ENCODE measurements at regions not wholly inside any gene's neighbourhood (a gene's known extent, or its start where the extent isn't known, plus 50 kb on each side); places are given as distances from the start of the nearest gene placed in this dataset.

- H3K27ac ChIP-seq (ENCODE audit: low read depth, low read length, poor library complexity, severe bottlenecking): no peak overlapping the region
Measured at GRCh38 chr1:106619080-106619826, 437.2 kb upstream of the PRMT6 start.

GRCh38 chr1:106619827-106620134, 436.7 kb upstream of the PRMT6 start:
- POLR2A ChIA-PET: no interaction called here
- BruUV-seq (replicated peaks): no TSS peak
- DNase-seq (ENCODE audit: low spot score): no peak
- Histone ChIP-seq H3K79me2 (ENCODE audit: insufficient read depth, low read depth, low read length) (no peaks in the 10 kb centered on the region), H3K9me3 (ENCODE audit: low read length) (no peaks in the 10 kb centered on the region), H3K9me2 (ENCODE audit: insufficient read depth, low read length) (no peaks in the 10 kb centered on the region), H2AFZ (ENCODE audit: low read length) (no peak overlapping the region), H3K4me1 (ENCODE audit: insufficient read depth, low read length, poor library complexity, severe bottlenecking) (no peaks in the 10 kb centered on the region), H4K20me1 (ENCODE audit: insufficient read depth, low read length) (no peaks in the 10 kb centered on the region), H3K36me3 (ENCODE audit: insufficient read depth, low read length) (no peaks in the 10 kb centered on the region), H3K4me2 (ENCODE audit: low read length) (no peak overlapping the region), H3K27ac (ENCODE audit: low read depth, low read length, poor library complexity, severe bottlenecking) (no peak overlapping the region), H3K4me3 (ENCODE audit: low read depth, low read length, poor library complexity, severe bottlenecking) (no peak overlapping the region)
- CTCF ChIA-PET (ENCODE audit: unreplicated experiment): no interaction called here
- intact Hi-C loops (cut with micrococcal nuclease; ENCODE audit: unreplicated experiment): no loop called here
- TF ChIP-seq CTCF (conservative IDR thresholded peaks at IDR 0.05; ENCODE audit: low read length) (no peak), EZH2phosphoT487 (IDR thresholded peaks at IDR 0.05; ENCODE audit: borderline replicate concordance, low read depth, low read length) (no peak)

More at GRCh38 chr1:106619080-106619826, 437.2 kb upstream of the PRMT6 start:
- Histone ChIP-seq H3K4me1 (ENCODE audit: insufficient read depth, low read length, poor library complexity, severe bottlenecking) (no peaks in the 10 kb centered on the region), H3K9me3 (ENCODE audit: low read length) (no peaks in the 10 kb centered on the region), H3K36me3 (ENCODE audit: insufficient read depth, low read length) (no peaks in the 10 kb centered on the region), H3K4me3 (ENCODE audit: low read depth, low read length, poor library complexity, severe bottlenecking) (no peak overlapping the region), H3K9me2 (ENCODE audit: insufficient read depth, low read length) (no peaks in the 10 kb centered on the region), H3K4me2 (ENCODE audit: low read length) (no peak overlapping the region), H4K20me1 (ENCODE audit: insufficient read depth, low read length) (no peaks in the 10 kb centered on the region), H3K79me2 (ENCODE audit: insufficient read depth, low read depth, low read length) (no peaks in the 10 kb centered on the region), H2AFZ (ENCODE audit: low read length) (no peak overlapping the region)
- CTCF ChIA-PET (ENCODE audit: unreplicated experiment): no interaction called here
- BruUV-seq (replicated peaks): no TSS peak
- POLR2A ChIA-PET: no interaction called here
- intact Hi-C loops (cut with micrococcal nuclease; ENCODE audit: unreplicated experiment): no loop called here
- no peak for DNase-seq (ENCODE audit: low spot score)
- no peak for TF ChIP-seq EZH2phosphoT487 (IDR thresholded peaks at IDR 0.05; ENCODE audit: borderline replicate concordance, low read depth, low read length)
- no peak for TF ChIP-seq CTCF (conservative IDR thresholded peaks at IDR 0.05; ENCODE audit: low read length)

GRCh38 chr1:106620521-106620954, 435.9 kb upstream of the PRMT6 start:
- no peak for DNase-seq (ENCODE audit: low spot score)
- POLR2A ChIA-PET: no interaction called here

More at GRCh38 chr1:106620521-106620954, 435.9 kb upstream of the PRMT6 start:
- H2AFZ ChIP-seq (ENCODE audit: low read length): no peak overlapping the region
- no peaks in the 10 kb centered on the region for H3K36me3 ChIP-seq (ENCODE audit: insufficient read depth, low read length)
- H3K9me2 ChIP-seq (ENCODE audit: insufficient read depth, low read length): no peaks in the 10 kb centered on the region
- CTCF ChIA-PET (ENCODE audit: unreplicated experiment): no interaction called here
- H3K9me3 ChIP-seq (ENCODE audit: low read length): no peaks in the 10 kb centered on the region
- TF ChIP-seq EZH2phosphoT487 (IDR thresholded peaks at IDR 0.05; ENCODE audit: borderline replicate concordance, low read depth, low read length): no peak
- TF ChIP-seq CTCF (conservative IDR thresholded peaks at IDR 0.05; ENCODE audit: low read length): no peak
- H4K20me1 ChIP-seq (ENCODE audit: insufficient read depth, low read length): no peaks in the 10 kb centered on the region
- H3K27ac ChIP-seq (ENCODE audit: low read depth, low read length, poor library complexity, severe bottlenecking): no peak overlapping the region
- no peaks in the 10 kb centered on the region for H3K79me2 ChIP-seq (ENCODE audit: insufficient read depth, low read depth, low read length)
- intact Hi-C loops (cut with micrococcal nuclease; ENCODE audit: unreplicated experiment): no loop called here
- no peaks in the 10 kb centered on the region for H3K4me1 ChIP-seq (ENCODE audit: insufficient read depth, low read length, poor library complexity, severe bottlenecking)
- no TSS peak for BruUV-seq (replicated peaks)
- no peak overlapping the region for H3K4me3 ChIP-seq (ENCODE audit: low read depth, low read length, poor library complexity, severe bottlenecking)
- H3K4me2 ChIP-seq (ENCODE audit: low read length): no peak overlapping the region

Measured in OCI-LY7 (cell line).